Ascending aorta (tissue), 2 donors: ENCODE measurements at regions not wholly inside any gene's neighbourhood (a gene's known extent, or its start where the extent isn't known, plus 50 kb on each side); places are given as distances from the start of the nearest gene placed in this dataset.

ENCODE experiments used
- DNase-seq, 2 donors: peaks; one replicate each; pipeline ENCODE4 v3.0.0-alpha.2; 2019; ENCODE audit warnings: low spot score in 2 of 2
- H3K27ac ChIP-seq, 2 donors: fragments of 200-600 bp; sonication (generic); one replicate each; pipeline ENCODE4 v1.5.1; 2016 to 2017; ENCODE audit warnings: mild to moderate bottlenecking in 1 of 2
- H3K27me3 ChIP-seq: fragments of 200-600 bp; sonication (generic); one replicate; pipeline ENCODE4 v1.5.1; 2017
- H3K36me3 ChIP-seq, 2 donors: fragments of 200-600 bp; sonication (generic); one replicate each; pipeline ENCODE4 v1.5.1; 2016
- H3K4me1 ChIP-seq, 2 donors: fragments of 200-600 bp; sonication (generic); one replicate each; pipeline ENCODE4 v1.5.1; 2016 to 2017; ENCODE audit warnings: mild to moderate bottlenecking in 1 of 2
- H3K4me3 ChIP-seq, 2 donors: fragments of 200-600 bp; sonication (generic); one replicate each; pipeline ENCODE4 v1.5.1; 2016 to 2017; ENCODE audit warnings: mild to moderate bottlenecking in 1 of 2
- H3K9me3 ChIP-seq, 2 donors: fragments of 200-600 bp; sonication (generic); one replicate each; pipeline ENCODE4 v1.5.1; 2016
- CTCF ChIP-seq, 3 experiments: fragments of 200-600 bp in 2 of 3; fragments of 450-650 bp in 1 of 3; sonication (generic) in 2 of 3; IDR thresholded peaks; one replicate each; pipeline ENCODE4 v1.5.1; 2016 to 2019; ENCODE audit warnings: antibody characterized with exemption in 3 of 3, mild to moderate bottlenecking in 1 of 3, moderate library complexity in 1 of 3
- intact Hi-C: fragments of 100-400 bp; cut with DNase I; formaldehyde crosslinking; loops from one replicate; pipeline ENCODE4 v1.15.1; 2023

GRCh38 chrX:57848857-57849256, 61.4 kb downstream of the ZXDA start:
- TF ChIP-seq CTCF (IDR thresholded peaks at IDR 0.05) = no peak

GRCh38 chrX:57822818-57823217, 87.4 kb downstream of the ZXDA start:
- Histone ChIP-seq H3K9me3 (peaks cover 0 to 7% of the 10 kb centered on the region in 2 donors), H3K4me1 (no peaks in the 10 kb centered on the region), H3K27ac (no peak overlapping the region), H3K4me3 (no peak overlapping the region), H3K27me3 (no peaks in the 10 kb centered on the region), H3K36me3 (no peaks in the 10 kb centered on the region)
- intact Hi-C loops = loop anchor here (10.0 kb wide), 1 partner anchor 202 kb away; no protein-coding TSS in a partner anchor
- TF ChIP-seq CTCF (IDR thresholded peaks at IDR 0.05) = no peak
- no peak for DNase-seq

More at GRCh38 chrX:57848857-57849256, 61.4 kb downstream of the ZXDA start:
- Histone ChIP-seq H3K27me3 (no peaks in the 10 kb centered on the region), H3K27ac (no peak overlapping the region), H3K4me1 (no peaks in the 10 kb centered on the region), H3K4me3 (no peak overlapping the region), H3K9me3 (peaks cover 4 to 26% of the 10 kb centered on the region in 2 donors), H3K36me3 (no peaks in the 10 kb centered on the region)
- intact Hi-C loops = no loop called here
- no peak for DNase-seq

GRCh38 chrX:57822398-57822797, 87.9 kb downstream of the ZXDA start:
- DNase-seq = no peak

GRCh38 chrX:57821703-57822387, 88.4 kb downstream of the ZXDA start:
- DNase-seq = no peak
- H3K4me1 ChIP-seq = no peaks in the 10 kb centered on the region
- intact Hi-C loops = loop anchor here (2.0 to 10.0 kb wide), 2 partner anchors 97 to 203 kb away; no protein-coding TSS in a partner anchor

More at GRCh38 chrX:57822398-57822797, 87.9 kb downstream of the ZXDA start:
- Histone ChIP-seq H3K27me3 (no peaks in the 10 kb centered on the region), H3K27ac (no peak overlapping the region), H3K9me3 (peaks cover 0 to 5% of the 10 kb centered on the region in 2 donors), H3K4me3 (peak overlapping the region in 1 of 2 donors; percentile 48), H3K4me1 (no peaks in the 10 kb centered on the region), H3K36me3 (no peaks in the 10 kb centered on the region)
- TF ChIP-seq CTCF (IDR thresholded peaks at IDR 0.05) = no peak
- intact Hi-C loops = loop anchor here (10.0 kb wide), 1 partner anchor 202 kb away; no protein-coding TSS in a partner anchor

GRCh38 chrX:57817302-57817701, 93.0 kb downstream of the ZXDA start:
- TF ChIP-seq CTCF (IDR thresholded peaks at IDR 0.05) = peak in 2 of 3 experiments; percentile 19 to 27
- no peak for DNase-seq
- H3K4me1 ChIP-seq = no peaks in the 10 kb centered on the region
- no peaks in the 10 kb centered on the region for H3K27me3 ChIP-seq
- peaks cover 0 to 14% of the 10 kb centered on the region in 2 donors for H3K9me3 ChIP-seq
- intact Hi-C loops = no loop called here
- no peak overlapping the region for H3K27ac ChIP-seq
- no peak overlapping the region for H3K4me3 ChIP-seq
- H3K36me3 ChIP-seq = no peaks in the 10 kb centered on the region

More at GRCh38 chrX:57821703-57822387, 88.4 kb downstream of the ZXDA start:
- Histone ChIP-seq H3K9me3 (no peaks in the 10 kb centered on the region), H3K36me3 (no peaks in the 10 kb centered on the region), H3K27me3 (no peaks in the 10 kb centered on the region), H3K4me3 (peak overlapping the region in 1 of 2 donors; percentile 48), H3K27ac (no peak overlapping the region)
- TF ChIP-seq CTCF (IDR thresholded peaks at IDR 0.05) = peak; percentile 49 to 66 (median 61)
